GM12878 (cell line): ENCODE measurements at regions not wholly inside any gene's neighbourhood (a gene's known extent, or its start where the extent isn't known, plus 50 kb on each side); places are given as distances from the start of the nearest gene placed in this dataset.

ENCODE experiments used
- ATAC-seq: fragments of 200-7000 bp; cut with Tn5 transposase; 3 replicates; pipeline ENCODE4 v1.9.1; 2020; ENCODE audit warnings: mild to moderate bottlenecking, moderate library complexity
- BruUV-seq: library from RNA; stranded (reverse); fragments of 400-500 nt; replicated peaks from 2 replicates; lab custom pipeline; 2021; lab: Mats Ljungman, UMichigan
- CTCF ChIA-PET: fragments of 300-600 bp; sonication (Branson Sonifier 250); formaldehyde crosslinking; extraction: SDS; loops from one replicate; lab custom pipeline; 2021; ENCODE audit warnings: inconsistent platforms; lab: Yijun Ruan, JAX
- POLR2A ChIA-PET: fragments of 350-600 bp; formaldehyde crosslinking; extraction: SDS; loops from one replicate; lab custom pipeline; 2021; ENCODE audit warnings: inconsistent platforms; lab: Charles Lee
- RAD21 ChIA-PET: fragments of 300-600 bp; sonication (Branson Sonifier 250); formaldehyde crosslinking; loops from one replicate; lab custom pipeline; 2023; ENCODE audit warnings: antibody characterized with exemption; ENCODE audit not compliant: unreplicated experiment; lab: Charles Lee
- SMC1A ChIA-PET: fragments of 300-600 bp; sonication (Branson Sonifier 250); formaldehyde crosslinking; loops from one replicate; lab custom pipeline; 2023; ENCODE audit not compliant: unreplicated experiment, uncharacterized antibody; lab: Charles Lee
- DNase-seq: peaks from one replicate; pipeline ENCODE4 v3.0.0-alpha.2; 2011; ENCODE audit warnings: low read depth, low spot score
- FAIRE-seq: peaks from 3 replicates; lab custom pipeline; 2011; peaks lifted over from hg19 to GRCh38; lab: Jason Lieb, UNC
- H2AFZ ChIP-seq: 2 replicates; pipeline ENCODE4 v1.6.0; 2011; ENCODE audit warnings: low read depth, low read length, control low read depth; ENCODE audit not compliant: control insufficient read depth
- H3K27ac ChIP-seq: 2 replicates; pipeline ENCODE4 v1.5.1; 2011; ENCODE audit warnings: control low read depth; ENCODE audit not compliant: control insufficient read depth, insufficient read depth
- H3K27me3 ChIP-seq, 2 experiments: replicated peaks in 1 of 2; 2 replicates each; pipeline versions ENCODE4 v1.6.0 to v1.6.1; 2011; ENCODE audit warnings: low read length in 1 of 2; ENCODE audit not compliant: control insufficient read depth in 2 of 2, insufficient read depth in 2 of 2
- H3K36me3 ChIP-seq, 2 experiments: 2 replicates each; pipeline ENCODE4 v1.5.1; 2011; ENCODE audit warnings: low read length in 1 of 2; ENCODE audit not compliant: control insufficient read depth in 2 of 2, insufficient read depth in 2 of 2
- H3K4me1 ChIP-seq: 2 replicates; pipeline ENCODE4 v1.6.1; 2011; ENCODE audit warnings: mild to moderate bottlenecking, low read length, moderate library complexity, mixed read lengths; ENCODE audit not compliant: control insufficient read depth, insufficient read depth
- H3K4me2 ChIP-seq: 2 replicates; pipeline ENCODE4 v1.6.0; 2011; ENCODE audit warnings: control low read depth; ENCODE audit not compliant: control insufficient read depth, insufficient read depth
- H3K4me3 ChIP-seq: fragments of 200-600 bp; sonication (generic); 2 replicates; pipeline ENCODE4 v1.5.1; 2016
- H3K79me2 ChIP-seq: 2 replicates; pipeline ENCODE4 v1.6.0; 2011; ENCODE audit warnings: low read length; ENCODE audit not compliant: control insufficient read depth, insufficient read depth
- H3K9ac ChIP-seq: 2 replicates; pipeline ENCODE4 v1.8.0; 2011; ENCODE audit warnings: low read length, control low read depth, mixed read lengths; ENCODE audit not compliant: control insufficient read depth, insufficient read depth
- H3K9me3 ChIP-seq: replicated peaks from 3 replicates; pipeline ENCODE4 v1.5.1; 2011; ENCODE audit warnings: mild to moderate bottlenecking, low read length; ENCODE audit not compliant: control insufficient read depth, insufficient read depth
- H4K20me1 ChIP-seq: 2 replicates; pipeline ENCODE4 v1.6.0; 2011; ENCODE audit not compliant: control insufficient read depth, insufficient read depth
- ATF3 ChIP-seq: IDR thresholded peaks from 2 replicates; pipeline ENCODE4 v1.6.1; 2011; ENCODE audit warnings: low read depth, mild to moderate bottlenecking, low read length, moderate library complexity, borderline replicate concordance; ENCODE audit errors: extremely low read depth
- ELK1 ChIP-seq: IDR thresholded peaks from 2 replicates; pipeline ENCODE4 v1.6.1; 2012; ENCODE audit warnings: low read depth, low read length, improper control_type of control experiment
- ETV6 ChIP-seq, 2 experiments: fragments of 450-650 bp in 1 of 2; IDR thresholded peaks in 1 of 2; conservative IDR thresholded peaks in 1 of 2; 2 replicates each; pipeline ENCODE4 v1.6.1; 2014; ENCODE audit warnings: antibody characterized with exemption in 1 of 2, borderline replicate concordance in 1 of 2, low read depth in 1 of 2, mild to moderate bottlenecking in 1 of 2, moderate library complexity in 1 of 2
- NFXL1 ChIP-seq: fragments of 450-650 bp; IDR thresholded peaks from 2 replicates; pipeline ENCODE4 v1.6.1; 2017; ENCODE audit warnings: antibody characterized with exemption, mild to moderate bottlenecking, borderline replicate concordance
- NFYA ChIP-seq: IDR thresholded peaks from 2 replicates; pipeline ENCODE4 v1.6.1; 2011; ENCODE audit warnings: low read depth, mild to moderate bottlenecking, low read length, improper control_type of control experiment, borderline replicate concordance
- POLR2AphosphoS5 ChIP-seq: IDR thresholded peaks from 2 replicates; pipeline ENCODE4 v1.6.1; 2011; ENCODE audit warnings: mild to moderate bottlenecking, low read length, inconsistent platforms
- RB1 ChIP-seq: fragments of 450-650 bp; formaldehyde crosslinking; IDR thresholded peaks from 2 replicates; pipeline ENCODE4 v1.6.1; 2017; ENCODE audit warnings: mild to moderate bottlenecking, borderline replicate concordance
- WGBS: methylation state at CpG from one replicate; pipeline ENCODE4 v1.1.6; 2016; ENCODE audit warnings: low lambda C conversion rate; ENCODE audit not compliant: insufficient replicate concordance, insufficient coverage; ENCODE audit errors: missing lambda C conversion rate; 5-methylcytosine and 5-hydroxymethylcytosine counted together
- in situ Hi-C: fragments of 300-500 bp; cut with MboI; formaldehyde crosslinking; loops from 9 replicates; pipeline ENCODE4 v1.14.3; 2018; ENCODE audit warnings: mixed read lengths
- intact Hi-C: fragments of 100-400 bp; cut with micrococcal nuclease; formaldehyde crosslinking; loops from one replicate; pipeline ENCODE4 v1.14.2; 2022; ENCODE audit not compliant: unreplicated experiment

- no peaks in the 10 kb centered on the region for H3K27me3 ChIP-seq
- FAIRE-seq (no peak), ATAC-seq (no peak)
- no peak overlapping the region for H3K9ac ChIP-seq
- H3K4me1 ChIP-seq, result peaks cover 13% of the 10 kb centered on the region
- POLR2A ChIA-PET, result interaction anchor here (3.3 kb wide), 1 partner anchor 51 kb away, joined by 16 read pairs; no protein-coding TSS in a partner anchor
- CTCF ChIA-PET, result interaction anchor here (0.5 kb wide), 1 partner anchor 650 kb away, joined by 3 read pairs; no protein-coding TSS in a partner anchor
- no peak overlapping the region for H3K27ac ChIP-seq
- TF ChIP-seq NFYA (no peak), NFXL1 (no peak), ATF3 (no peak), ELK1 (no peak), RB1 (no peak), POLR2AphosphoS5 (no peak), ETV6 (conservative IDR thresholded peaks at IDR 0.05 in 1 of 2, IDR thresholded peaks at IDR 0.05 in 1 of 2; ENCODE audit: borderline replicate concordance in 1 of 2, low read depth in 1 of 2) (no peak)
- TF ChIP-seq, all 136 proteins: peak for 0
- BruUV-seq, result no TSS peak
- RAD21 ChIA-PET, result interaction anchor here (1.0 to 1.2 kb wide), 2 partner anchors 15 to 52 kb away, joined by 3 to 4 read pairs; no protein-coding TSS in a partner anchor
- Histone ChIP-seq H3K9me3 (peaks cover 4% of the 10 kb centered on the region; the same call in 1 of the 3 replicates), H3K79me2 (no peaks in the 10 kb centered on the region), H3K4me2 (no peak overlapping the region), H3K36me3 (no peaks in the 10 kb centered on the region), H3K4me3 (no peak overlapping the region), H2AFZ (no peak overlapping the region), H4K20me1 (no peaks in the 10 kb centered on the region)
- in situ Hi-C loops, result no loop called here
- DNase-seq, result no peak
- SMC1A ChIA-PET, result interaction anchor here (0.8 to 1.7 kb wide), 5 partner anchors 13 to 496 kb away, joined by 3 to 7 read pairs (median 3); no protein-coding TSS in a partner anchor
- 84% methylated on average over 7 of the region's 7 CpGs for WGBS
- intact Hi-C loops, result loop anchor here (2.0 kb wide), 1 partner anchor 33 kb away; no protein-coding TSS in a partner anchor
Measured at GRCh38 chr1:38526046-38526445, 333.5 kb downstream of the RRAGC start.
